B cell (primary cell): ENCODE measurements at regions not wholly inside any gene's neighbourhood (a gene's known extent, or its start where the extent isn't known, plus 50 kb on each side); places are given as distances from the start of the nearest gene placed in this dataset.

Source experiments
- ATAC-seq: fragments of 200-7000 bp; cut with Tn5 transposase; one replicate; pipeline ENCODE4 v1.10.0; 2021; ENCODE audit warnings: low read depth, mild to moderate bottlenecking, moderate number of reproducible peaks, moderate library complexity
- CTCF ChIA-PET: fragments of 350-600 bp; sonication (Branson Sonifier 250); formaldehyde crosslinking; loops from one replicate; lab custom pipeline; 2021; ENCODE audit warnings: antibody characterized with exemption, inconsistent platforms; lab: Charles Lee
- POLR2A ChIA-PET: fragments of 350-600 bp; sonication (Branson Sonifier 250); formaldehyde crosslinking; loops from one replicate; lab custom pipeline; 2021; ENCODE audit warnings: antibody characterized with exemption; lab: Charles Lee
- DNase-seq: peaks from one replicate; pipeline ENCODE4 v3.0.0; 2013
- H2AFZ ChIP-seq: 2 replicates; pipeline ENCODE4 v1.6.1; 2012; ENCODE audit warnings: mild to moderate bottlenecking, low read depth, low read length; ENCODE audit not compliant: insufficient read depth, poor library complexity, severe bottlenecking
- H3K27ac ChIP-seq, 2 donors: 1 replicate in 1 of 2; 2 replicates in 1 of 2; pipeline ENCODE4 v1.5.1; 2012 to 2013; ENCODE audit warnings: low read length in 2 of 2, mild to moderate bottlenecking in 2 of 2, moderate library complexity in 1 of 2
- H3K27me3 ChIP-seq, 4 experiments: fragments of 200-600 bp in 1 of 4; sonication (generic) in 1 of 4; replicated peaks in 1 of 4; 1 replicate in 2 of 4; 2 replicates in 2 of 4; pipeline versions ENCODE4 v1.6.1 to v1.7.0; 2013 to 2016; ENCODE audit warnings: low read length in 3 of 4, mild to moderate bottlenecking in 2 of 4, mixed read lengths in 1 of 4, moderate library complexity in 1 of 4; ENCODE audit not compliant: insufficient read depth in 4 of 4, control insufficient read depth in 3 of 4; ENCODE audit errors: control extremely low read depth in 1 of 4
- H3K36me3 ChIP-seq, 2 experiments: replicated peaks in 1 of 2; 1 replicate in 1 of 2; 2 replicates in 1 of 2; pipeline versions ENCODE4 v1.6.1 to v1.7.1; 2013; ENCODE audit warnings: low read length in 1 of 2; ENCODE audit not compliant: insufficient read depth in 2 of 2, control insufficient read depth in 1 of 2; ENCODE audit errors: control extremely low read depth in 1 of 2, extremely low read depth in 1 of 2
- H3K4me1 ChIP-seq, 2 donors: fragments of 200-600 bp in 1 of 2; sonication (generic) in 1 of 2; 1 replicate in 1 of 2; 2 replicates in 1 of 2; pipeline versions ENCODE4 v1.5.1 to v1.6.1; 2013 to 2017; ENCODE audit warnings: low read length in 2 of 2; ENCODE audit not compliant: control insufficient read depth in 2 of 2, insufficient read depth in 2 of 2
- H3K4me2 ChIP-seq: replicated peaks from 2 replicates; pipeline ENCODE3; 2012; ENCODE audit warnings: mild to moderate bottlenecking, low read depth, low read length; ENCODE audit not compliant: poor library complexity, severe bottlenecking
- H3K4me3 ChIP-seq, 5 experiments: fragments of 200-600 bp in 1 of 5; sonication (generic) in 1 of 5; 1 replicate in 3 of 5; 2 replicates in 2 of 5; pipeline versions ENCODE4 v1.5.1 to v1.7.0; 2011 to 2016; ENCODE audit warnings: low read length in 4 of 5, mild to moderate bottlenecking in 4 of 5, low read depth in 2 of 5, control low read depth in 1 of 5, moderate library complexity in 1 of 5; ENCODE audit not compliant: insufficient read depth in 1 of 5; ENCODE audit errors: control extremely low read depth in 1 of 5, extremely low read depth in 1 of 5
- H3K79me2 ChIP-seq: fragments of 200-600 bp; sonication (generic); one replicate; pipeline ENCODE4 v1.6.0; 2016; ENCODE audit warnings: low read length; ENCODE audit not compliant: control insufficient read depth, insufficient read depth
- H3K9ac ChIP-seq: fragments of 200-600 bp; sonication (generic); 2 replicates; pipeline ENCODE4 v1.6.1; 2017; ENCODE audit warnings: mild to moderate bottlenecking, low read length, moderate library complexity
- H3K9me3 ChIP-seq, 3 donors: one replicate each; pipeline versions ENCODE4 v1.6.1 to v1.7.1; 2013; ENCODE audit warnings: low read length in 2 of 3; ENCODE audit not compliant: control insufficient read depth in 2 of 3, insufficient read depth in 1 of 3; ENCODE audit errors: control extremely low read depth in 1 of 3
- H4K20me1 ChIP-seq: 2 replicates; pipeline ENCODE4 v1.6.0; 2012; ENCODE audit warnings: mild to moderate bottlenecking, low read length; ENCODE audit not compliant: insufficient read depth, control insufficient read depth, poor library complexity, severe bottlenecking
- H3K27ac Mint-ChIP-seq: one replicate; pipeline ENCODE4 v1.8.0; 2021; ENCODE audit warnings: mixed read lengths
- H3K27me3 Mint-ChIP-seq: one replicate; pipeline ENCODE4 v1.8.0; 2021; ENCODE audit warnings: mixed read lengths
- H3K4me1 Mint-ChIP-seq: one replicate; pipeline ENCODE4 v1.8.0; 2021; ENCODE audit warnings: mixed read lengths
- H3K4me3 Mint-ChIP-seq: one replicate; pipeline ENCODE4 v1.8.0; 2021; ENCODE audit warnings: mixed read lengths
- H3K9me3 Mint-ChIP-seq: one replicate; pipeline ENCODE4 v1.8.0; 2022; ENCODE audit warnings: mixed read lengths; ENCODE audit not compliant: insufficient read depth
- CTCF ChIP-seq: fragments of 200-600 bp; IDR thresholded peaks from one replicate; pipeline ENCODE4 v1.8.0; 2022; ENCODE audit warnings: antibody characterized with exemption, mild to moderate bottlenecking
- EZH2 ChIP-seq: IDR thresholded peaks from 2 replicates; pipeline ENCODE4 v1.6.1; 2012; ENCODE audit warnings: borderline replicate concordance, low read depth, mild to moderate bottlenecking, moderate library complexity, low read length; ENCODE audit not compliant: insufficient read depth, poor library complexity, severe bottlenecking
- WGBS: methylation state at CpG from one replicate; pipeline ENCODE4 v1.1.5; 2013; ENCODE audit warnings: missing lambda C conversion rate; ENCODE audit not compliant: insufficient coverage; 5-methylcytosine and 5-hydroxymethylcytosine counted together
- intact Hi-C: fragments of 100-400 bp; cut with micrococcal nuclease; formaldehyde crosslinking; loops from one replicate; pipeline ENCODE4 v1.10.0; 2022

DNA sequence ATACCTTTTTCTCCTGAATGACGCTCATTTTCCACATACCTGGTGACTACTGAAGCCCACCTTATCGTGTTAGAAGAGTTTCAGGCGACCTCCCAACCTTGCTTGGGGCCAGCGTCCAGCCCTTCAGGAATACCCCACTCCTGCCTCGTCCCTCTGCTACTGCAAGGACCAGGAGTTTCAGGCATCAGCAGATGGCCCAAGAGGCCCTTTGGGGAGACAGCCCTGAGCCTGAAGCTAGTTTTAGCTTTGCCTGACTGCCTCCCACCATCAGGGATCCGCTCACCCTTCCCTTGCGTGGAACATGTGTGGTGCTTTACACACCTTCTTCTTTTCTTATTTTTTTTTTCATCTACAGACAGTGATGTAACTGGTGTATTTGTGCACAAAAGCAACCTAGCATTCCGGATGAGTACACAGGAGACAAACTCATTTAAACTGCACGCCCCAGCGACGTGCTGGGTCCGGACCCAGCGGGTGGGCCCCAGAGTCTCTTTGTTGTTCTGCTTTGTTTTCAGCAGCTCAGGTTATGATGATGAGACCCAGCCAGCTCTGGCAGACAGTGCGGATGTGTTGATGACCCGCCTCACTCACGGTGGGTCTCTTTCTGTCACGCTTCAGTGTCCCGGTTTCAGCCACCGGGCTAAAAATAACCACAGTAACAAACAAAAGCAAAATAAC is 242.4 kb downstream of the C16orf95 start:
- DNase-seq (peak; percentile 31), ATAC-seq (peak; percentile 80)
- no peaks in the 10 kb centered on the region for H4K20me1 ChIP-seq
- no peak overlapping the region for H3K4me2 ChIP-seq
- no peaks in the 10 kb centered on the region for H3K36me3 ChIP-seq
- no peak overlapping the region for H3K9ac ChIP-seq
- ChIA-PET CTCF (interaction anchor here (1.3 to 1.7 kb wide), 2 partner anchors 12 to 14 kb away, joined by 3 to 6 read pairs; no protein-coding TSS in a partner anchor), POLR2A (no interaction called here)
- H3K27ac Mint-ChIP-seq: peak overlapping the region; percentile 77
- peaks cover 6% of the 10 kb centered on the region for H3K9me3 Mint-ChIP-seq
- no peak overlapping the region for H2AFZ ChIP-seq
- H3K27me3 ChIP-seq: no peaks in the 10 kb centered on the region
- H3K4me1 Mint-ChIP-seq: peaks cover 5% of the 10 kb centered on the region
- H3K4me1 ChIP-seq: peaks cover 0 to 7% of the 10 kb centered on the region in 2 donors
- H3K4me3 ChIP-seq: peak overlapping the region in 2 of 5 experiments; percentile 11 to 15
- peaks cover 0 to 21% (median 0%) of the 10 kb centered on the region in 3 donors for H3K9me3 ChIP-seq
- intact Hi-C loops: loop anchor here (5.0 kb wide), 1 partner anchor 563 kb away; no protein-coding TSS in a partner anchor
- TF ChIP-seq CTCF (no peak), EZH2 (no peak)
- H3K79me2 ChIP-seq: no peaks in the 10 kb centered on the region
- 78% methylated on average over 11 of the region's 19 CpGs for whole genome bisulfite sequencing
- peak overlapping the region; percentile 20 for H3K4me3 Mint-ChIP-seq
- H3K27me3 Mint-ChIP-seq: peaks cover 16% of the 10 kb centered on the region
- peak overlapping the region; percentile 47 to 65 for H3K27ac ChIP-seq

DNA sequence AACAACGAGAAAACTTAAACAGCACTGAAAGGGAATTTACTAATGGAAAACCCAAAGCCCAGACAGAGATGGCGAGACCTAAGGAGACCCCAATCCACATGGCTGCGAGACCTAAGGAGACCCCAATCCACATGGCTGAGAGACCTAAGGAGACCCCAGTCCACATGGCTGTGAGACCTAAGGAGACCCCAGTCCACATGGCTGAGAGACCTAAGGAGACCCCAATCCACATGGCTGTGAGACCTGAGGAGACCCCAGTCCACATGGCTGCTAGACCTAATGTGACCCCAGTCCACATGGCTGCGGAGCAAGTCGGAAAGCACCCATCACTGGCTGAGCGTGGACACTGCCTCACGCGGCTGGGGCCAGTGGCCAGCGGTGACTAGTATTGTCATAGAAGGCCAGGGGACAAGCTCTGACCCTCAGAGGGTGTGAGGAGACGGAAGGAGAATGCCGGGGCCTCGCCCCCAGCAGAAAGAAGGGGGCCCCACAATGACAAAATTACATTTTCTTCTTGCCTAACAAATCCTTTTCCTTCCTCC is 241.8 kb downstream of the C16orf95 start:
- no peak overlapping the region for H3K4me3 Mint-ChIP-seq
- Histone ChIP-seq H3K4me1 (peaks cover 0 to 7% of the 10 kb centered on the region in 2 donors), H3K79me2 (no peaks in the 10 kb centered on the region), H3K36me3 (no peaks in the 10 kb centered on the region), H3K27ac (peak overlapping the region; percentile 40 to 65), H2AFZ (no peak overlapping the region), H4K20me1 (no peaks in the 10 kb centered on the region), H3K4me2 (no peak overlapping the region), H3K4me3 (no peak overlapping the region), H3K9ac (no peak overlapping the region), H3K27me3 (no peaks in the 10 kb centered on the region), H3K9me3 (peaks cover 0 to 21% (median 3%) of the 10 kb centered on the region in 3 donors)
- TF ChIP-seq EZH2 (no peak), CTCF (no peak)
- ChIA-PET CTCF (interaction anchor here (1.7 kb wide), 1 partner anchor 13 kb away, joined by 6 read pairs; no protein-coding TSS in a partner anchor), POLR2A (no interaction called here)
- peaks cover 5% of the 10 kb centered on the region for H3K4me1 Mint-ChIP-seq
- H3K27ac Mint-ChIP-seq: peak overlapping the region; percentile 77
- H3K27me3 Mint-ChIP-seq: peaks cover 10% of the 10 kb centered on the region
- 92% methylated on average over 11 of the region's 12 CpGs for WGBS
- ATAC-seq: no peak
- intact Hi-C loops: loop anchor here (5.0 kb wide), 1 partner anchor 562 kb away; no protein-coding TSS in a partner anchor
- H3K9me3 Mint-ChIP-seq: peaks cover 8% of the 10 kb centered on the region
- no peak for DNase-seq
